Smooth muscle cell (in vitro differentiated cells): ENCODE measurements at regions not wholly inside any gene's neighbourhood (a gene's known extent, or its start where the extent isn't known, plus 50 kb on each side); places are given as distances from the start of the nearest gene placed in this dataset.

Source experiments
- DNase-seq: peaks from one replicate; lab custom pipeline; 2025; ENCODE audit not compliant: unreplicated experiment; lab: John Stamatoyannopoulos, UW
- H2AFZ ChIP-seq: fragments of 200-600 bp; sonication (generic); 2 replicates; pipeline ENCODE4 v1.6.0; 2016; ENCODE audit warnings: antibody characterized with exemption, low read depth, mild to moderate bottlenecking
- H3F3A ChIP-seq: fragments of 200-600 bp; sonication (generic); 2 replicates; pipeline ENCODE4 v1.6.0; 2017; ENCODE audit warnings: antibody characterized with exemption, low read depth
- H3K27ac ChIP-seq: fragments of 200-600 bp; sonication (generic); 2 replicates; pipeline ENCODE4 v1.5.1; 2016; ENCODE audit warnings: low read depth, mild to moderate bottlenecking
- H3K27me3 ChIP-seq: fragments of 200-600 bp; sonication (generic); 2 replicates; pipeline ENCODE4 v1.6.1; 2016; ENCODE audit warnings: low read depth, mild to moderate bottlenecking
- H3K36me3 ChIP-seq: fragments of 200-600 bp; sonication (generic); 2 replicates; pipeline ENCODE4 v1.5.1; 2016; ENCODE audit warnings: low read depth
- H3K4me1 ChIP-seq: fragments of 200-600 bp; sonication (generic); 2 replicates; pipeline ENCODE4 v1.5.1; 2016; ENCODE audit warnings: low read depth
- H3K4me2 ChIP-seq: fragments of 200-600 bp; sonication (generic); 2 replicates; pipeline ENCODE4 v1.6.0; 2016; ENCODE audit warnings: mild to moderate bottlenecking
- H3K4me3 ChIP-seq: fragments of 200-600 bp; sonication (generic); 2 replicates; pipeline ENCODE4 v1.5.1; 2016; ENCODE audit warnings: mild to moderate bottlenecking
- H3K79me2 ChIP-seq: fragments of 200-600 bp; sonication (generic); 2 replicates; pipeline ENCODE4 v1.6.0; 2016; ENCODE audit warnings: low read depth, mild to moderate bottlenecking
- H3K9ac ChIP-seq: fragments of 200-600 bp; sonication (generic); 2 replicates; pipeline ENCODE4 v1.6.0; 2016; ENCODE audit warnings: low read depth
- H3K9me3 ChIP-seq: fragments of 200-600 bp; sonication (generic); replicated peaks from 2 replicates; pipeline ENCODE4 v1.5.1; 2016; ENCODE audit warnings: low read depth
- H4K20me1 ChIP-seq: fragments of 200-600 bp; sonication (generic); 2 replicates; pipeline ENCODE4 v1.6.0; 2016; ENCODE audit warnings: low read depth
- CTCF ChIP-seq: fragments of 200-600 bp; sonication (generic); IDR thresholded peaks from 2 replicates; pipeline ENCODE4 v1.5.1; 2017; ENCODE audit warnings: borderline replicate concordance, mild to moderate bottlenecking, antibody characterized with exemption; ENCODE audit not compliant: insufficient read depth, poor library complexity, severe bottlenecking
- WGBS: methylation state at CpG from one replicate; pipeline ENCODE4 v1.1.7; 2016; ENCODE audit warnings: low lambda C conversion rate; 5-methylcytosine and 5-hydroxymethylcytosine counted together

GRCh38 chrX:137305404-137305803, 260.5 kb upstream of the ZIC3 start:
- no peak for DNase-seq
- TF ChIP-seq CTCF: no peak
- Histone ChIP-seq H3F3A (no peaks in the 10 kb centered on the region), H3K4me3 (no peak overlapping the region), H3K4me1 (no peaks in the 10 kb centered on the region), H4K20me1 (no peaks in the 10 kb centered on the region), H3K27me3 (no peaks in the 10 kb centered on the region), H3K27ac (no peak overlapping the region), H3K9ac (no peak overlapping the region), H3K4me2 (no peak overlapping the region), H3K79me2 (no peaks in the 10 kb centered on the region), H3K36me3 (no peaks in the 10 kb centered on the region), H2AFZ (no peak overlapping the region), H3K9me3 (no peaks in the 10 kb centered on the region)

- Histone ChIP-seq H4K20me1 (no peaks in the 10 kb centered on the region), H3K79me2 (no peaks in the 10 kb centered on the region), H3F3A (no peaks in the 10 kb centered on the region), H3K9me3 (no peaks in the 10 kb centered on the region), H3K4me1 (no peaks in the 10 kb centered on the region), H3K9ac (no peak overlapping the region), H3K36me3 (no peaks in the 10 kb centered on the region), H3K27ac (no peak overlapping the region), H3K4me3 (no peak overlapping the region), H2AFZ (no peak overlapping the region), H3K27me3 (no peaks in the 10 kb centered on the region), H3K4me2 (no peak overlapping the region)
- no peak for TF ChIP-seq CTCF
- WGBS: 74% methylated on average over 4 of the region's 4 CpGs
- DNase-seq: no peak
Measured at GRCh38 chrX:137297167-137297566, 263.4 kb upstream of the GPR101 start.

GRCh38 chrX:137290011-137290410, 256.2 kb upstream of the GPR101 start:
- no peaks in the 10 kb centered on the region for H4K20me1 ChIP-seq
- no peak for DNase-seq
- no peaks in the 10 kb centered on the region for H3K9me3 ChIP-seq
- no peak overlapping the region for H3K4me3 ChIP-seq
- H3K27ac ChIP-seq: no peak overlapping the region
- H3K27me3 ChIP-seq: no peaks in the 10 kb centered on the region
- H3K79me2 ChIP-seq: no peaks in the 10 kb centered on the region
- 49% methylated on average over 3 of the region's 3 CpGs for WGBS
- H3F3A ChIP-seq: no peaks in the 10 kb centered on the region
- no peak for TF ChIP-seq CTCF
- H2AFZ ChIP-seq: no peak overlapping the region
- no peak overlapping the region for H3K9ac ChIP-seq
- no peak overlapping the region for H3K4me2 ChIP-seq
- H3K36me3 ChIP-seq: no peaks in the 10 kb centered on the region
- no peaks in the 10 kb centered on the region for H3K4me1 ChIP-seq

GRCh38 chrX:137287191-137287590, 253.4 kb upstream of the GPR101 start:
- no peak for TF ChIP-seq CTCF
- Histone ChIP-seq H3K4me2 (no peak overlapping the region), H3K79me2 (no peaks in the 10 kb centered on the region), H3F3A (no peaks in the 10 kb centered on the region), H3K36me3 (no peaks in the 10 kb centered on the region), H3K4me3 (no peak overlapping the region), H4K20me1 (no peaks in the 10 kb centered on the region), H3K4me1 (no peaks in the 10 kb centered on the region), H3K9me3 (no peaks in the 10 kb centered on the region), H3K27ac (no peak overlapping the region), H3K27me3 (no peaks in the 10 kb centered on the region), H2AFZ (no peak overlapping the region), H3K9ac (no peak overlapping the region)
- 73% methylated on average over 3 of the region's 3 CpGs for WGBS
- DNase-seq: no peak
